ENCODE measurements at regions not wholly inside any gene's neighbourhood (a gene's known extent, or its start where the extent isn't known, plus 50 kb on each side); places are given as distances from the start of the nearest gene placed in this dataset.
"Not testable (repeated sequence)": the region's sequence is repeated elsewhere in the genome, so short reads cannot be mapped to it uniquely, and the experiment has no call there.

GRCh38 chr1:70819785-70820184, 227.8 kb downstream of the PTGER3 start:
- no peak for DNase-seq (ENCODE audit: low read depth in 2 of 2)

DNA sequence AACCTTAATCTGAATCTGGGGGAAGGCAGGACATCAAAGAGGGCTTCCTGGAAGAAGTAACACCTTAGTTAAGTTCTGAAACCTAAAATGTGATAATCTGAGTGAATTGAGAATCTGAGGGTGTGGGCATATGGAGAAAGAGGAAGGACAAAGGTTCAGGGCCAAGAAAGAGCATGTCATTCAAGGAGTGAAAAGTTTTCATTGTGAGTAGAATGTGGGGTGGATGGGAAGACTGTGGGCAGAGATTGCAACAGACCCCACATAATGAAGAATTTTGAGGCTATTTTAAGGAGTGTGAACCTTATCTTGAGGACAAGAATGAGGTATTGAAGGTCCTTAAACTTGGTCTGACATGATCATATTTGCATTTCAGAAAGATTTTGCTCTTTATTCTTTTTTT, 227.2 kb downstream of the PTGER3 start:
- no peak for DNase-seq (ENCODE audit: low read depth in 2 of 2)

GRCh38 chr1:70820995-70821394, 226.6 kb downstream of the PTGER3 start:
- DNase-seq (ENCODE audit: low read depth in 2 of 2), result no peak

DNA sequence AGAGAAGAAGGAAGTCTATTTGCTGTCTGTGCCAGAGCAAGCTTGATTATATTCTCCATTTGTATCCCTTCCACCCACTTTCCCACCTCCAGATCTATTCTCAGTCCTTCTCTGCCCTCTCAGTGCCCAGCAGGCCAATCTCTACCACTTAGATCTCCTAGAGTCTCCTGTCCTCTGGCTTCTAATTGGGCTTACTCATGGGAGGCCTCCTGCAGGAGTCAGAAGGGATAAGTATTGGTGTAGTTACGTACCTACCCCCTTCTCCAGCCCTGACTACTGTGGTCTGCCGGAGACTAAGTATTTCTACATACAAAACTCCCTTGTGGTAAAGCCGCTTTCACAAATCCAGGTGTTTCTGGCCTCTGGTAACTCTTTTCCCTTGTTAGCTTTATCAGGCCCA, 221.2 kb downstream of the PTGER3 start:
- no peak for DNase-seq (ENCODE audit: low read depth in 2 of 2)

DNA sequence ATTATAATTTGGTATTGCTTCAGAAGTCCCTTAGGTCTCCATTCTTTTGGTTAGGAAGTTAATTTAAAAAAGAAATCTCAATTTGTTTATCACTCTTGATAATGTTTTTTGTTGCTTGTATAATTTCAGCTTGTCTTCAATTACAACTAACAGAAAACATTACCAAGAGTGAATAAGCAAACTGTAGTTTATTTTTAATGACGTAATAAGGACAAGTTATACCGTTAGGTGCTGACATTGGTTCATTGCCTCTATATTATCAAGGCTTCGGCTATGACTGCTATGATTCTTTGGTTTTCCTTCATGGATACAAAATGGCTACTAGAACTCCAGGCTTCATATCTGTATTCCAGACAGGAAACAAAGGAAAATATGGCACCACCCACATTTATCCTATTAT, 220.6 kb downstream of the PTGER3 start:
- DNase-seq (ENCODE audit: low read depth in 2 of 2), result no peak

DNA sequence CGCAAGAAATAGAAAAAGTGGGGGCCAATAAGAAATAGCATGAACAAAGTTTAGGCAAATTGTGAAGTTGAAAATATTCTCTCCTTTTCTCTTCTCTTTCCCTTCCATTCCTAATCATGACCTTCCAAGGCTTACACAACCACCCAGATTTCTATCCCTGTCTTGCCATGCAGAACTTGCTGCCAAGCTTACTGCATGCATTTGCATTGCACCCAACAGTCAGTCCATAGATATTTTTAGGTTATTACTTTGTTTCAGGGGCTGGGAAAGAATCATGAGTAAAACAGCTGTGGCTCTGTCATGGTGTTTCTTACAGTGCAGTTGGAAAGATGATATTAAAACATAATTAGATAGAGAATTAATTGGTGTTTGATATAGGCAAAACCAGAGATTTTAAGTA, 219.4 kb downstream of the PTGER3 start:
- no peak for DNase-seq (ENCODE audit: low read depth in 2 of 2)

GRCh38 chr1:70834365-70834764, 213.3 kb downstream of the PTGER3 start:
- not testable (repeated sequence) for DNase-seq (ENCODE audit: low read depth in 2 of 2)

DNA sequence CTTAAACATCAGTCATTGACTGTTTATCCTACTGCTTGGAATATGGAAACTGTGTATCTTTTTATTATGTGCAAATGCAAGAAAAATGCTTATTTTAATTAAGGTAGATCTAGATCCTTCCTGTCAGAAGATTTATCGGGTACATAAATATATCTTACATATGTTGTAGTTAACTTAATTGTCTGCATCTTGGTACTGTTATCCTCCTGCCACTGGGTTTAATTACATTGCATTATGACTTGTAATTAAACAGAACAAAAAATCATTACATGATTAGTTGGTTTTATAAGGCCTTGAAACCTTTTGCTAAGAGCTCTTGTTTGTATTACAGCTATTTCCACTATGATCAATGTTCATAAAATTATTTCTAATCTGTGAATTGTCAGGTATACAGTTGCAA, 211.2 kb downstream of the PTGER3 start:
- DNase-seq (ENCODE audit: low read depth in 2 of 2), result no peak

GRCh38 chr1:70840260-70840953, 207.2 kb downstream of the PTGER3 start:
- no peak for DNase-seq (ENCODE audit: low read depth in 2 of 2)

GRCh38 chr1:70842562-70842961, 205.1 kb downstream of the PTGER3 start:
- no peak for DNase-seq (ENCODE audit: low read depth in 2 of 2)

DNA sequence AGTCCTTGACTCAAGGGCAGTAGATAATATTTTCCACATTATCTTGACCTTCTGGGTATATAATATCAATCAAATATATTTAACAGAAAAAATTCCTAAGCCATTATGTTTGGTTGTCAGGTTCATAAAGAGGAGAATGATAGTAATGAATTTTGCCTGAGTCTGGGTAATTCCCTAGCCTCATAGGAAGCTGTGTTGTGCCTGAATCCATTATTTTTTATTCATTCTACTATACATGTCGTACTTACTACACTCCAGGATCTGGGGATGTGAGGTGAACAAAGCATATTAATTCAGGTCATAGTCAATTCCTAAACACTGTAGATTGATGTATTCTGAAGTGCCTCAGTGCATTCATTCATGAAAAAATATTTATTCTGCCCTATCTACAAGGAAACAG, 204.2 kb downstream of the PTGER3 start:
- no peak for DNase-seq (ENCODE audit: low read depth in 2 of 2)

DNA sequence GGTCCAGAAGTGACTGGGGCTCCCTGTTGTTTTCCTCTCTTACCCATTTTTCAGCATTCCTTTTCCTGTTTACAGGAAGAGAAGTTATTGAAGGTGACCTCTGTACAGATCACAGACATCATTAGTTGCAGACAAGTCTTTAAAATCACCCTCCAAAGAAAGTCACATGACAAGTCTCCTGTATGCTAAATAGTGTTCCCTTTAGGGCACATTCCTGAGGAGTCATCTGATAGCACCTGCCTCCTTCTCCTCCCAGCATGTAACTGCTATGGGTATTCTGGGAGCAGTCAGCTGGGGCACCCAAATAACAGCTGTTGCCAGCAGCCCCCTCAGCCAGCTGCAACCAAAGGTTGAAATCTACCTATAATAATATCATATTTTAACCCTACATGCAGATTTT, 200.6 kb downstream of the PTGER3 start:
- DNase-seq (ENCODE audit: low read depth in 2 of 2), result no peak

GRCh38 chr1:70855203-70855602, 192.4 kb downstream of the PTGER3 start:
- no peak for DNase-seq (ENCODE audit: low read depth in 2 of 2)

DNA sequence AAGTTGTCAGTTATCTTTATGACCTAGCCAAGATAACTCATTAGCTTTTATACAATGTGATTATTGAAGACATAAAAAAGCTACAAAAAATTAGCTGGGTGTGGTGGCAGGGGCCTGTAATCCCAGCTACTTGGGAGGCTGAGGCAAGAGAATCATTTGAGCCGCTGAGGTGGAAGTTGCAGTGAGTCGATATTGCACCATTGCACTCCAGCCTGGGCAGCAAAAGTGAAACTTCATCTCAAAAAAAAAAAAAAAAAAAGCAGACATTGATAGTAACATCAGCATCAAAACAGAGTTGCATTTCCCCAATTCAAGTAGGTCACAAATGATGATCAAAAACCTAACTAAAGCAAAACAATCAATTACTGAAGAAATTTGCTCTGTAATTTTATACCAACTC, 191.4 kb downstream of the PTGER3 start:
- no peak for DNase-seq (ENCODE audit: low read depth in 2 of 2)

DNA sequence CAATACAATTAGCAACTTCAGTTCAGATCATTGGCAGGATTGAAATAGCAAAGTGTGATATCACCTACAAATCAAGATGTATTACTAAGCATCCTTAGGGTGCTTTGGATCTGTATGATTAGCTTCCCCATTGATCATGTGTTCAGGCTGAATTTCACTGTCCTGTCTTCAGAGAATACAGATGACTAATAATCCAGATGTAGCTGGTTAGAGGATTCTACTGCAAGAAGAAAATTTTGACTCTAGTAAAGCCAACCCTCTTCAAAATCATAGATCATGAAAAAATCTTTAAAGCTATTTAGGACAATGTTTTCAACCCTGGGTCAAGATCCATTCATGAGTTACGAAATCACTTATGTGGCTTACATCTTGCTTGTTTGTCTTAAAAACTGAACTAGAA, 184.4 kb downstream of the PTGER3 start:
- no peak for DNase-seq (ENCODE audit: low read depth in 2 of 2)

DNA sequence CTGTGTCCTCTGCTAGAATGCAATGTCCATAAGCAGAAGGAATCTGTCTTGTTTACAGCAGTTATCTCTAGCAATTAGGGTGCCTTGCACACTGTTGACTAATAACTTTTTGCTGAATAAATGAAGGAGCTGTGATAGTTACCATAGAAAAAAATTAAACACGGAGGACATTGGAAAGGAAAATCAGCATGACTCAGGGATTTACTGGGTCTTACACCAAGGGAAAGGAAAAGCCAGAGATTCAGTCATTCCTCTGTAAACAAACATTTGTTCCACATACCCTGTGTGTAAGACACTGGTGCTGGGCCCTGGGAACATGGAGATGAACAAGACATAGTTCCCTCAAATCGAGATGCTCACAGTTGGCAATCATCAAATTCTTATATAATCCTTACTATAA, 183.3 kb downstream of the PTGER3 start:
- no peak for DNase-seq (ENCODE audit: low read depth in 2 of 2)

- no peak for DNase-seq (ENCODE audit: low read depth in 2 of 2)
Measured at GRCh38 chr1:70866542-70867264, 180.9 kb downstream of the PTGER3 start.

DNA sequence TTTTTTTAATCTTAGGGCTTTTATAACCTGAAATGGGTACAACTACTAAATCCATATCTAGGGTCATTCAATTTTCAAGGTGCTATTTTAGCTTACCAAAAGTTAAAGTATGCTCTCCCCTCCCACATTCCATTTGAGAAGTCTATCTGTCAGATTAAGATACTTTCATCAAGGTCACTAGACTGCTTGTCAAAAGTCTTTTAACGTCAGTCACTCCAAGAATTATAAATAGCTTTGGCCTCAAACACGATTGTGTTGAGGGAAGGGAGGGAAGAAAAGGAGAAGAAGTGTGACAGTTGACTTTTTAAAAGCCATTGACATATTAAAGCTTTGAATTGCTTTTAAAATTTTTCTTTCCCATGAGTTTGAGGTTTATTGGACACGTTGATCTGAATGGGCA, 175.8 kb downstream of the PTGER3 start:
- no peak for DNase-seq (ENCODE audit: low read depth in 2 of 2)

DNA sequence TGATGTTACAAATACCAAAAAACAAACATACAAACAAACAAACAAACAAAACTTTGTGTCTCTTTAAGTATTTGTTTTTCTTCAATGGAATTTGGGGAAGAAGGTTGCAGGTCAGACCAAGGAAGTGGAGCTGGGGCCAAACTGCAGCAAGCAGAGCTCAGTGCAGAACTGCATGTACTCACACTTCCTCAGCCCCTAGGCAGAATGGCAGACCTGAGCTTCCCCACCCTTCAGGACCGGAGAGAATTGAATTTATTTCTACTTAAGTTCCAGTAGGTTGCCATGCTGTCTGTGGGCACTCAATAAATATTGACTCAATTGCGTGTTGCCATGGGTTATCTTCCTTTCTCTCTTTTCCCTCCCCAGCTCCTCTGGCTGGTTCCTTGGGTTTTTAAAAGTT, 173.6 kb downstream of the PTGER3 start:
- DNase-seq (ENCODE audit: low read depth in 2 of 2), result no peak

DNA sequence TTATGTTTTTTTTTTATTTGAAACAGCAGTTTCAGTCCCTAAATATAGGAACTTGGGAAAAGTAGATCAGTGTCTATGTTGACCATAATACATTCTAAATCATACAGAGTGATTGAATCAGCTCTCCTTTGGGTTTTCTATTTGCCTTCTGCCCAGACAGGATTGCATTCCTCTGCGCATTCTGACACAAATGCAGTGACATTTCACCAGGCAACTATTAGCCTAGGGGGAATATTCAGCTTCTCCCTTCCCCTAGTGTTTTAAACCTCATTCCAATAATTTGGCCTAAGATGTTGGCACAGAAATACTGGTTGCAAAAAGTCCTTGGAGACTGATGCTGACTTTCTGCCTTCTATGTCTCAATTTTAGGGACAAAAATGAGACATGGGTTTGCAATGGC, 172.8 kb downstream of the PTGER3 start:
- DNase-seq (ENCODE audit: low read depth in 2 of 2), result no peak

GRCh38 chr1:70877343-70877742, 170.3 kb downstream of the PTGER3 start:
- no peak for DNase-seq (ENCODE audit: low read depth in 2 of 2)

DNA sequence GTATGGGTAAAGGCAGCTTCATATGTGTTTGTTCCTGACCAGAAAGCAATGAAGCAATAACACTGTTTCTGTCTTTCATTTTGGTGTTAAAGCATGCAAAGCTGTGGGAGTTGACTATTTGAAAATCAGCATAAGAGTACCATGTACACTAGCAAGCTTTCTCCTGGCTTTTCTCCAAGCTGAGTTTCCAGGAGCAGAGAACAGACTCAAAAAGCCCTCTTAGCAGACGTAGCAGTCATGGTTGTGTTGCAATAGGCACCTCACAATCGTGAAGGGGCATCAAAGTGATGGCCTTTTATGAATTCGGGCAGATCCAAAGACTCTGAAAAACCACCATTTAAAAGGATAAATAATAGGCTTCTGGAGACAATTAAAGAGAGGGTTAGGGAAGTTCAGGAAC, 159.7 kb downstream of the PTGER3 start:
- no peak for DNase-seq (ENCODE audit: low read depth in 2 of 2)

DNA sequence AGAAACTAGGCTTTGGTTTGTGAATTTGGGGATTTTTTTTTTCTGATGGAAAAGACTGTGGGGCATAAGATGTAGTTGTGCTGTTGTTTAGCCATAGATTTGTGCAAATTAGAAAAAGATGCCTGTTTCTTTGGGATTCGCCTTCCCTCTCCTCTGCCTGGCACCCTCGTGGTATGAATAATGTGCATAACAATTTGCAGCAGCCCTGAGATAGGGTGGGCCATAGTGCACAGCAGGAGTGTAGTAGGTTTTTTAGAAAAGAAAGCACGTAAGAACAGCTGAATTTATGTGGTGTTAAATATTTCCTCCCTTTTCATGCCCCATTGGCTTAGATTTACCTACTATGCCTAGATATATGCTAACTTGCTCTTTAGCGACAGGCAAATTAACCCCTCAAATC, 158.9 kb downstream of the PTGER3 start:
- no peak for DNase-seq (ENCODE audit: low read depth in 2 of 2)

GRCh38 chr1:70890408-70890807, 157.2 kb downstream of the PTGER3 start:
- DNase-seq (ENCODE audit: low read depth in 2 of 2), result no peak

Measured in stimulated activated CD4-positive, alpha-beta T cell treated with anti-CD3 and anti-CD28 coated beads, Interleukin-1b, Interleukin-23, amount 100 ng/mL, for 1 hour (primary cell).